Panc1 (cell line): ENCODE measurements at regions not wholly inside any gene's neighbourhood (a gene's known extent, or its start where the extent isn't known, plus 50 kb on each side); places are given as distances from the start of the nearest gene placed in this dataset.

Source experiments
- POLR2AphosphoS5 ChIP-seq: IDR thresholded peaks from 2 replicates; pipeline ENCODE4 v1.6.1; 2012; ENCODE audit warnings: mild to moderate bottlenecking, low read depth, low read length, moderate library complexity
- TCF7L2 ChIP-seq: IDR thresholded peaks from 2 replicates; pipeline ENCODE4 v1.6.1; 2011; ENCODE audit warnings: mild to moderate bottlenecking, low read depth, low read length, inconsistent platforms
- TF ChIP-seq, protein P1 (sequence below): fragments of 450-650 bp; IDR thresholded peaks from 2 replicates; pipeline ENCODE4 v1.5.1; 2017; ENCODE audit warnings: mild to moderate bottlenecking
- TF ChIP-seq, protein P2 (sequence below), 2 experiments: IDR thresholded peaks; 2 replicates each; pipeline ENCODE4 v1.6.1; 2011 to 2012; ENCODE audit warnings: low read depth in 2 of 2, control low read depth in 1 of 2, low read length in 1 of 2, mild to moderate bottlenecking in 1 of 2, moderate library complexity in 1 of 2; ENCODE audit not compliant: insufficient read depth in 1 of 2

DNA sequence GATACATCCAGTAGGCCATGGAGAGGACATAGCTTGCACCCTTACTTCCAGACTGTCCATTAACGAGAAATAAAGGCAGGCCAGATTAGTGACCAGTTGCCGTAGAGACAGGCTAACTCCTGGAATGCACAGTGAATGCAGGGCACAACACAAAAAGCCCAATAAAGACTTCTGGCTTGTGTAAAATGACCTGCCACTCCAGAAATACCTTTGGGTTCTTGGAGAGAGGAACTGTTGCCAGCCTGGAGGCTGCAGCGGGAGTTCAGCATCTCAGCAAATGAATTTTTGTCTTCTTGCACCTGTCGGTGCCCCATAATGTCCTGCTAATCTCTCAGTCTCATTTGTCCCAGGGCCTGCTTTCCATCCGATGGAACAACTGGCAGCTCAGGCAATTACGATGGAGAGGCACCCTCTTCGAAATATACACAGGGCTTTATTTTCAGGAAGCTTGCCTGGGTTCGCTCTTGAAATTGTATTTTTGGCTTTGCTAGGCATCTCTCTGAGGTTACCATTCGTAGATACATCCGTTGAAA is 538.8 kb upstream of the ZNF462 start:
- TF ChIP-seq, protein P1, sequence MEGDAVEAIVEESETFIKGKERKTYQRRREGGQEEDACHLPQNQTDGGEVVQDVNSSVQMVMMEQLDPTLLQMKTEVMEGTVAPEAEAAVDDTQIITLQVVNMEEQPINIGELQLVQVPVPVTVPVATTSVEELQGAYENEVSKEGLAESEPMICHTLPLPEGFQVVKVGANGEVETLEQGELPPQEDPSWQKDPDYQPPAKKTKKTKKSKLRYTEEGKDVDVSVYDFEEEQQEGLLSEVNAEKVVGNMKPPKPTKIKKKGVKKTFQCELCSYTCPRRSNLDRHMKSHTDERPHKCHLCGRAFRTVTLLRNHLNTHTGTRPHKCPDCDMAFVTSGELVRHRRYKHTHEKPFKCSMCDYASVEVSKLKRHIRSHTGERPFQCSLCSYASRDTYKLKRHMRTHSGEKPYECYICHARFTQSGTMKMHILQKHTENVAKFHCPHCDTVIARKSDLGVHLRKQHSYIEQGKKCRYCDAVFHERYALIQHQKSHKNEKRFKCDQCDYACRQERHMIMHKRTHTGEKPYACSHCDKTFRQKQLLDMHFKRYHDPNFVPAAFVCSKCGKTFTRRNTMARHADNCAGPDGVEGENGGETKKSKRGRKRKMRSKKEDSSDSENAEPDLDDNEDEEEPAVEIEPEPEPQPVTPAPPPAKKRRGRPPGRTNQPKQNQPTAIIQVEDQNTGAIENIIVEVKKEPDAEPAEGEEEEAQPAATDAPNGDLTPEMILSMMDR, result no peak
- TF ChIP-seq POLR2AphosphoS5, result no peak
- TF ChIP-seq, protein P2, sequence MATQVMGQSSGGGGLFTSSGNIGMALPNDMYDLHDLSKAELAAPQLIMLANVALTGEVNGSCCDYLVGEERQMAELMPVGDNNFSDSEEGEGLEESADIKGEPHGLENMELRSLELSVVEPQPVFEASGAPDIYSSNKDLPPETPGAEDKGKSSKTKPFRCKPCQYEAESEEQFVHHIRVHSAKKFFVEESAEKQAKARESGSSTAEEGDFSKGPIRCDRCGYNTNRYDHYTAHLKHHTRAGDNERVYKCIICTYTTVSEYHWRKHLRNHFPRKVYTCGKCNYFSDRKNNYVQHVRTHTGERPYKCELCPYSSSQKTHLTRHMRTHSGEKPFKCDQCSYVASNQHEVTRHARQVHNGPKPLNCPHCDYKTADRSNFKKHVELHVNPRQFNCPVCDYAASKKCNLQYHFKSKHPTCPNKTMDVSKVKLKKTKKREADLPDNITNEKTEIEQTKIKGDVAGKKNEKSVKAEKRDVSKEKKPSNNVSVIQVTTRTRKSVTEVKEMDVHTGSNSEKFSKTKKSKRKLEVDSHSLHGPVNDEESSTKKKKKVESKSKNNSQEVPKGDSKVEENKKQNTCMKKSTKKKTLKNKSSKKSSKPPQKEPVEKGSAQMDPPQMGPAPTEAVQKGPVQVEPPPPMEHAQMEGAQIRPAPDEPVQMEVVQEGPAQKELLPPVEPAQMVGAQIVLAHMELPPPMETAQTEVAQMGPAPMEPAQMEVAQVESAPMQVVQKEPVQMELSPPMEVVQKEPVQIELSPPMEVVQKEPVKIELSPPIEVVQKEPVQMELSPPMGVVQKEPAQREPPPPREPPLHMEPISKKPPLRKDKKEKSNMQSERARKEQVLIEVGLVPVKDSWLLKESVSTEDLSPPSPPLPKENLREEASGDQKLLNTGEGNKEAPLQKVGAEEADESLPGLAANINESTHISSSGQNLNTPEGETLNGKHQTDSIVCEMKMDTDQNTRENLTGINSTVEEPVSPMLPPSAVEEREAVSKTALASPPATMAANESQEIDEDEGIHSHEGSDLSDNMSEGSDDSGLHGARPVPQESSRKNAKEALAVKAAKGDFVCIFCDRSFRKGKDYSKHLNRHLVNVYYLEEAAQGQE (IDR thresholded peaks at IDR 0.05; ENCODE audit: insufficient read depth in 1 of 2, low read depth in 2 of 2, low read length in 1 of 2), result no peak
- no peak for TF ChIP-seq TCF7L2
